Prostate gland (tissue), 2 donors: ENCODE measurements at regions not wholly inside any gene's neighbourhood (a gene's known extent, or its start where the extent isn't known, plus 50 kb on each side); places are given as distances from the start of the nearest gene placed in this dataset.

Source experiments
- DNase-seq: peaks from one replicate; pipeline ENCODE4 v3.0.0-alpha.2; 2019; ENCODE audit warnings: low spot score
- H3K27ac ChIP-seq, 2 donors: fragments of 200-600 bp; sonication (generic); 2 replicates each; pipeline ENCODE4 v1.5.1; 2017 to 2019
- H3K27me3 ChIP-seq: fragments of 200-600 bp; sonication (generic); replicated peaks from 2 replicates; pipeline ENCODE4 v1.5.1; 2019; ENCODE audit not compliant: insufficient read depth
- H3K36me3 ChIP-seq, 2 donors: fragments of 200-600 bp; sonication (generic); 1 replicate in 1 of 2; 2 replicates in 1 of 2; pipeline versions ENCODE4 v1.5.1 to v1.8.1; 2017 to 2019
- H3K4me1 ChIP-seq: fragments of 200-600 bp; sonication (generic); replicated peaks from 2 replicates; pipeline ENCODE4 v1.5.1; 2019
- H3K4me3 ChIP-seq, 2 donors: fragments of 200-600 bp; sonication (generic); 2 replicates each; pipeline ENCODE4 v1.5.1; 2017 to 2019
- H3K9me3 ChIP-seq: fragments of 200-600 bp; sonication (generic); 2 replicates; pipeline ENCODE4 v1.5.1; 2017
- CTCF ChIP-seq, 4 experiments: fragments of 200-600 bp in 2 of 4; fragments of 450-650 bp in 2 of 4; sonication (generic) in 2 of 4; IDR thresholded peaks; 1 replicate in 3 of 4; 2 replicates in 1 of 4; pipeline ENCODE4 v1.5.1; 2016 to 2019; ENCODE audit warnings: antibody characterized with exemption in 4 of 4, mild to moderate bottlenecking in 2 of 4, moderate library complexity in 2 of 4
- POLR2A ChIP-seq: fragments of 450-650 bp; IDR thresholded peaks from one replicate; pipeline ENCODE4 v1.6.1; 2016; ENCODE audit warnings: antibody characterized with exemption, mild to moderate bottlenecking
- POLR2AphosphoS5 ChIP-seq: sonication (generic); formaldehyde crosslinking; IDR thresholded peaks from one replicate; pipeline ENCODE4 v1.6.1; 2017; ENCODE audit warnings: antibody characterized with exemption
- WGBS: methylation state at CpG from one replicate; pipeline ENCODE4 v1.1.5; 2018; 5-methylcytosine and 5-hydroxymethylcytosine counted together
- intact Hi-C: fragments of 100-400 bp; cut with DNase I; formaldehyde crosslinking; loops from one replicate; pipeline ENCODE4 v1.14.2; 2022

- intact Hi-C loops: no loop called here
- WGBS: 93% methylated on average over 4 of the region's 4 CpGs
- no peak for DNase-seq
- H3K27me3 ChIP-seq: no peaks in the 10 kb centered on the region
- H3K9me3 ChIP-seq: no peaks in the 10 kb centered on the region
- no peaks in the 10 kb centered on the region for H3K36me3 ChIP-seq
- H3K27ac ChIP-seq: no peak overlapping the region
- TF ChIP-seq POLR2AphosphoS5 (no peak), POLR2A (no peak), CTCF (IDR thresholded peaks at IDR 0.05) (no peak)
- H3K4me3 ChIP-seq: no peak overlapping the region
- H3K4me1 ChIP-seq: no peaks in the 10 kb centered on the region
These were observed 101.6 kb downstream of the RAMP3 start for GRCh38 chr7:45259227-45259596.

GRCh38 chr7:45259966-45260646 is 102.5 kb downstream of the RAMP3 start:
- TF ChIP-seq POLR2AphosphoS5 (no peak), CTCF (IDR thresholded peaks at IDR 0.05) (peak; percentile 82 to 93 (median 87)), POLR2A (no peak)
- Histone ChIP-seq H3K9me3 (no peaks in the 10 kb centered on the region), H3K4me3 (no peak overlapping the region), H3K27ac (no peak overlapping the region), H3K36me3 (no peaks in the 10 kb centered on the region), H3K27me3 (no peaks in the 10 kb centered on the region), H3K4me1 (no peaks in the 10 kb centered on the region)
- DNase-seq: peak; percentile 22
- WGBS: 21% methylated on average over 30 of the region's 30 CpGs
- intact Hi-C loops: loop anchor here (2.0 kb wide), 1 partner anchor 105 kb away; no protein-coding TSS in a partner anchor

GRCh38 chr7:45267262-45267661 is 109.7 kb downstream of the RAMP3 start:
- H3K27me3 ChIP-seq: no peaks in the 10 kb centered on the region
- no peak overlapping the region for H3K27ac ChIP-seq
- H3K36me3 ChIP-seq: no peaks in the 10 kb centered on the region
- WGBS: 34% methylated on average over 9 of the region's 9 CpGs
- H3K4me1 ChIP-seq: no peaks in the 10 kb centered on the region
- no peak overlapping the region for H3K4me3 ChIP-seq
- intact Hi-C loops: no loop called here
- TF ChIP-seq POLR2AphosphoS5 (no peak), CTCF (IDR thresholded peaks at IDR 0.05) (no peak), POLR2A (no peak)
- no peak for DNase-seq
- no peaks in the 10 kb centered on the region for H3K9me3 ChIP-seq

- H3K9me3 ChIP-seq: no peaks in the 10 kb centered on the region
- TF ChIP-seq POLR2AphosphoS5: no peak
- TF ChIP-seq POLR2A: no peak
- TF ChIP-seq CTCF (IDR thresholded peaks at IDR 0.05): no peak
- no peak overlapping the region for H3K4me3 ChIP-seq
- no peaks in the 10 kb centered on the region for H3K27me3 ChIP-seq
- no peak for DNase-seq
- no peak overlapping the region for H3K27ac ChIP-seq
- H3K36me3 ChIP-seq: no peaks in the 10 kb centered on the region
- H3K4me1 ChIP-seq: no peaks in the 10 kb centered on the region
- intact Hi-C loops: no loop called here
- WGBS: 64% methylated on average over 3 of the region's 3 CpGs
These were observed 110.4 kb downstream of the RAMP3 start for GRCh38 chr7:45268013-45268412.

- TF ChIP-seq CTCF (IDR thresholded peaks at IDR 0.05) (no peak), POLR2AphosphoS5 (no peak)
- 99% methylated on average over 2 of the region's 2 CpGs for WGBS
- Histone ChIP-seq H3K27me3 (no peaks in the 10 kb centered on the region), H3K9me3 (no peaks in the 10 kb centered on the region), H3K4me1 (no peaks in the 10 kb centered on the region), H3K4me3 (no peak overlapping the region), H3K27ac (no peak overlapping the region), H3K36me3 (no peaks in the 10 kb centered on the region)
- intact Hi-C loops: no loop called here
- no peak for DNase-seq
These were observed 111.6 kb downstream of the RAMP3 start for GRCh38 chr7:45269192-45269591.
